M059J (cell line): ENCODE measurements at regions not wholly inside any gene's neighbourhood (a gene's known extent, or its start where the extent isn't known, plus 50 kb on each side); places are given as distances from the start of the nearest gene placed in this dataset.
"Not testable (repeated sequence)": the region's sequence is repeated elsewhere in the genome, so short reads cannot be mapped to it uniquely, and the experiment has no call there.

Experiments
- DNase-seq: peaks from one replicate; pipeline ENCODE4 v3.0.0-alpha.2; 2012; ENCODE audit warnings: low read depth

DNA sequence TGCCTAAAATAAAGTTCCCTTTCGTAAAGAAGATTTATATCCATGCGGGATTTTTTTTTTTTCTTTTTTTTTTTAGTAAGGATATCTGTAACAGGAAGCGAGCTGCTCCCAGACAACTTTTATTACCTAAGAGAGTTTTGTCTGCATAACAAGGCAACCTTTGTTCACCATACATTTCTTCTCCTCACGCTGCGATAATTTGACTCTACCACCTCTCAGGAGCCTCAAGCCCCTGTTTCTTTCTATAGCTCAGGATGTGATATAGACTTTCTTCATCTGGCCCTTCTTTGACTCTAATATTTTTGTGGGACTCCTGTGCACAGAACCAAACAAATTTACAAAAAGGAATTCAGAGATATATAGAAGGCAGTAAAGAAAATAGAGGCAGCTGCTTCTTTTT, 1053.7 kb upstream of the SPRY2 start:
- DNase-seq, result no peak

GRCh38 chr13:81393721-81394120, 1052.8 kb upstream of the SPRY2 start:
- no peak for DNase-seq

DNA sequence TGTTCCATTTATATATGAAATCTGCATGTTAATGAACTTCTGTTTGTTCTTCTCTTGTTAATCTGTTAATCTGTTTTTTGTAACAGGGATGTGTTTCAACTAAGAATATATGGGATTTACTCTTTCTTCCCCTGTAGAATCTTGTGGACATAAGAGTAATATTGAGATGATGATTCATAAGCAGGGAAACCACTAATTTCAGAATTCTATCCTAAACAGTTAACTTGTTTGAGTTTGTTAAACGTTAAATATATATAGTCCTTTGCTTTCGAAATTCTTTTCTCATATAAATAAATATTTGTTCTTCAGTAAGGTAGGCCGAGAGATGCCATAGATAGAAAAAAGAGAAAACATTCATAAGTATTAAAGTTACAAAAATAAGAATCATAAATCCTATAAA, 1052.2 kb upstream of the SPRY2 start:
- DNase-seq, result no peak

- no peak for DNase-seq
These were observed 1047.5 kb upstream of the SPRY2 start for GRCh38 chr13:81388400-81388799.

DNA sequence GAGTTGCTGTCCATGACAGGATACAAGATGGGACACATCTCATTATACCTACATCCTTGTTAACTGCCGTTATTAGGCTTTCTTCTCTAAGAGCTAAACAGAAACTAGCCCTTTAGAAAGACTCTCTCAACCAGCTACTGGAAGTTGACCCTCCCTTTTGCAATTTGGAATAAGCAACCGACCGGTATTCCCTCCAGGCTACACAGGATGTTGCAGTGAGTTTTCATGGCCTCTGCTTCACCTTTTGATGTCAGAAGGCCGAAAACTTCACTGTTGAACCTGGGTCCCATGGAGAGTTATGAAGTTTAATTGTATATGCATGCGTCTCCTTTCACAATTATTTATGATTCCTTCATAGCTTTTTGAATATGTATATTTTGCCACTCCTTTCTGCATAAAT, 1042.5 kb upstream of the SPRY2 start:
- no peak for DNase-seq

- no peak for DNase-seq
These were observed 1041.3 kb upstream of the SPRY2 start for GRCh38 chr13:81382246-81382645.

DNA sequence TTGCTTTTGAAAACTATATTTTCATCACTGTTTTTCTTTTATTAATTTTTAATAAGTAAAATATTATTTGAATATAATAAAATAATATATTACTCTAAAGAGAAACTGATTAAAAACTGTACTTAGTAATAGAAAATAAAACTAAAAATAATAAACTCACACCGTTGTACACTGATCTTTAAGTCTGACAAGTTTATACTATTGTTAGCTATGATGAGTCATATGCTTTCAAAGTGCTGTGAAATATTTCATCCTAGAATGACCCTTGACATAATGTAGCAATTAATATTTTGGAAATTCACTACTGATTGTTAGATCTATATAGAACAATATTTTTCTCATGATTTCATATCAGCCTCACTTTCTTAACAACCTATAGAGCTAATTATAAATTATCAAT, 1040.6 kb upstream of the SPRY2 start:
- DNase-seq, result no peak

- no peak for DNase-seq
These were observed 1038.3 kb upstream of the SPRY2 start for GRCh38 chr13:81379183-81379582.

DNA sequence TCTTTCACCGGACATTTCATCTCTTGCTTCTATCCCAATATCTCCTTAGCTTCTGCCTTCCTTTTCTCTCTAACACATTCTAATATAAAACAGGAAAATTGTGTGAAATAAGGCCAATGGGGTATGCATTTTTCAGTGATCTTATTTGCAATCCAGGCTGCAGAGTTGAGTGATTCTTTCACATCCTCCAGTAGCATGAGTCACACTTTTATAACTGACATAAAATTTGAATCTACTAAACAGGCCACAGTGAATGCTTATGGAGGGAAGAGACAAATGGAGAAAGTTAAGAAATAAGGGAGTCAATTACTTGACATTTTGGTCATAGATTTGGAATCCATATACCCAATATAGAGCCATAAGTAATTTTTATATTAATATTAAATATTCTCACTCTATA, 1037.0 kb upstream of the SPRY2 start:
- no peak for DNase-seq

GRCh38 chr13:81375709-81376108, 1034.8 kb upstream of the SPRY2 start:
- DNase-seq, result no peak

GRCh38 chr13:81362711-81363110, 1021.8 kb upstream of the SPRY2 start:
- DNase-seq, result not testable (repeated sequence)

- no peak for DNase-seq
These were observed 1009.1 kb upstream of the SPRY2 start for GRCh38 chr13:81350056-81350455.

DNA sequence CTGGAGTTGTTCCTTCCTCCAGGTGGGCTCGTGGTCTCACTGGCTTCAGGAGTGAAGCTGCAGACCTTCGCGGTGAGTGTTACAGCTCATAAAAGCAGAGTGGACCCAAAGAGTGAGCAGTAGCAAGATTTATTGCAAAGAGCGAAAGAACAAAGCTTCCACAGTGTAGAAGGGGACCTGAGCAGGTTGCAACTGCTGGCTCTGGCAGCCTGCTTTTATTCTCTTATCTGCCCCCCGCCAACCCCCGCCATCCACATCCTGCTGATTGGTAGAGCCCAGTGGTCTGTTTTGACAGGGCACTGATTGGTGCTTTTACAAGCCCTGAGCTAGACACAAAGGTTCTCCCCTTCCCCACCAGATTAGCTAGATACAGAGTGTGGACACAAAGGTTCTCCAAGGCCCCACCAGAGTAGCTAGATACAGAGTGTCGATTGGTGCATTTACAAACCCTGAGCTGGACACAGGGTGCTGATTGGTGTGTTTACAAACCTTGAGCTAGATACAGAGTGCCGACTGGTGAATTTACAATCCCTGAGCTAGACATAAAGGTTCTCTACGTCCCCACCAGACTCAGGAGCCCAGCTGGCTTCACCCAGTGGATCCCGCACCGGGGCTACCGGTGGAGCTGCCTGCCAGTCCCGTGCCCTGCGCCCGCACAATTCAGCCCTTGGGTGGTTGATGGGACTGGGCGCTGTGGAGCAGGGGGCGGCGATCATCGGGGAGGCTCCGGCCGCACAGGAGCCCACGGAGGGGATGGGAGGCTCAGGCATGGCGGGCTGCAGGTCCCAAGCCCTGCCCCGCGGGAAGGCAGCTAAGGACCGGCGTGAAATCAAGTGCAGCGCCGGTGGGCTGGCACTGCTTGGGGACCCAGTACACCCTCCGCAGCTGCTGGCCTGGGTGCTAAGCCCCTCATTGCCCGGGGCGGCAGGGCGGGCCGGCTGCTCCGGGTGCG, 999.5 kb upstream of the SPRY2 start:
- DNase-seq, result not testable (repeated sequence)

DNA sequence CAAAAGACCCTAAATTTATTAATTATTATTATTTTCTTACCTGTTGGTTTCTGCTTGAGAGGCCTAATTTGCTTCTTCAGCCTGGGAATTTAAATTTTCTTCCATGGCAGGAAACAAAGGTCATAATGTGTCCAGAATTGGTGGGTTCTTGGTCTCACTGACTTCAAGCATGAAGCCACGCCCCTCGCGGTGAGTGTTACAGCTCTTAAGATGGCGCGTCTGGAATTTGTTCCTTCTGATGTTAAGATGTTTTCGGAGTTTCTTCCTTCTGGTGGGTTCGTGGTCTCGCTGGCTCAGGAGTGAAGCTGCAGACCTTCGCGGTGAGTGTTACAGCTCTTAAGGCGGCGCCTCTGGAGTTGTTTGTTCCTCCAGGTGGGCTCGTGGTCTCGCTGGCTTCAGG, 998.7 kb upstream of the SPRY2 start:
- not testable (repeated sequence) for DNase-seq

- no peak for DNase-seq
These were observed 993.6 kb upstream of the SPRY2 start for GRCh38 chr13:81334481-81334880.

DNA sequence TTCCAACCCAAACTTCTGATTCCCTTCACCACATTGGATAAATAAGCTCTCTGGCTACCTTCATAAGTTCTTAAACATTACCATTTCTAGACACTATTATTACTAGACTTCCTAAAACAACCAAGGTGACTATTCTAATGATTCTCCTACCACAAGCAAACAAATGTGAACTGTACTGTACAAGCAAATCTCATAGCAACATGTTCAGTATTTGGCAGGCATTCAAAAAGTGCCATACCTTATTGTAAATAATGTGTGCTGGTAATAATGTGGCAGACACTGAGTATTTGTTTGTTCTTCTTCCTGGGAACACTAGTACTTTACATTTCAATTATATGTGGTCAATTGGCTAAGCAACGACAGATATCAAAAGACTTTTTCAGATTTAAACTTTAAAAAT, 986.0 kb upstream of the SPRY2 start:
- no peak for DNase-seq

- DNase-seq, result no peak
These were observed 979.6 kb upstream of the SPRY2 start for GRCh38 chr13:81320516-81320915.

DNA sequence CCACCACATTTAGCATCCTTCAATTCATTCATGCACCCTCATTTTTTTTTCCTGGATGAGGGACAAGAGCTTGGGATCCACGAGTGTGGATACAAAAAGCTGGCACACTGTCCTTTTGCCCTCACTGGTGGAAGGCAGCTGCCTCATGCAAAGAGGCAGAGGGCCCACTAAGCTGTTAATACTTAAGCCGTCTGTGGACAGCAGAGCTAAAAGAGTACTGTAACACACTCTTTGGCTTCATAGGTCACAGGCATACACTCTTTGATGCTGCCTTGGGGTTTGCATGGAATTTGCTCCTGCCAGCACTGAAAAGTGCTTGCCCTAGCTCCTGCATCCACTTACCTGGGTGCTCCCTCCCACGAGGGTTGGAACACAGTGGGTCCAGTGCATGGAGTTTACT, 978.4 kb upstream of the SPRY2 start:
- no peak for DNase-seq

DNA sequence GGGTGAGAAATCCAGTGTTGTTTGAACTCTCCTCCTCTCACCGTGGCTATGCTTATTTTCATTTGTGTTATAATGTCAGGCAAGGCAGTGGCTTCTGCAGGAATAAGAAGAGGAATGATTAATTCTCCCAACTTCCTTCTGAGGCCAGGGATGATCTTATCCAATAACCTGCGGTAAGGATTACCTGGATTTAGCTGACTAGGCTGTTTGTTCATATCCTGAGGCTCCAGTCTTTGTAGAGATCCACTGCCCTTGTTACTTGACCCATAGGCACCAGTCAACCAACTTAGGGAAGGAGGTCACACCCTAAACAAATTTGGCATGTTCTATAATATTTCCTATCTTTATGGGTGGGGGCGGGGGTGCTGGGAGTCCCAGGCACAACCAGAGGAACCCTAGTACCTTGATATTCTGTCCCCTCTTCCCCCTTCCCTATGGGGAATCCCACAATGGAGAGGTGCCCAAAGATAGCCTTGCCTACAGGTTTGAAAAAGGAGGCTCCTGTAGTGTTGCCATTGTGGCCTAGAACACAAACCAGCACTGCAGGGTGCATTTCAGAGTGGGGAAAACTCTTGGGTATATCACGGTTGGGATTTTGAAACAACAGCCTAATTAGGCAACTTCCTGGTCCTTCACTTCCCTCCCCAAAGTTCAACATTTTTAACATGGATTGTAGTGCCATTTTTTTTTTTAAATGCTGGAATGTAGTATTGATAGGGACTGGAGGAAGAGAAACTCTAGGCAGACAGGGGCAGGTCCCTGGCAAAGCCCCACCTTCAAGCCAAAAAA, 977.5 kb upstream of the SPRY2 start:
- no peak for DNase-seq

GRCh38 chr13:81314461-81314860, 973.5 kb upstream of the SPRY2 start:
- no peak for DNase-seq

GRCh38 chr13:81305928-81306327, 965.0 kb upstream of the SPRY2 start:
- no peak for DNase-seq

- DNase-seq, result no peak
These were observed 963.3 kb upstream of the SPRY2 start for GRCh38 chr13:81304121-81304659.

DNA sequence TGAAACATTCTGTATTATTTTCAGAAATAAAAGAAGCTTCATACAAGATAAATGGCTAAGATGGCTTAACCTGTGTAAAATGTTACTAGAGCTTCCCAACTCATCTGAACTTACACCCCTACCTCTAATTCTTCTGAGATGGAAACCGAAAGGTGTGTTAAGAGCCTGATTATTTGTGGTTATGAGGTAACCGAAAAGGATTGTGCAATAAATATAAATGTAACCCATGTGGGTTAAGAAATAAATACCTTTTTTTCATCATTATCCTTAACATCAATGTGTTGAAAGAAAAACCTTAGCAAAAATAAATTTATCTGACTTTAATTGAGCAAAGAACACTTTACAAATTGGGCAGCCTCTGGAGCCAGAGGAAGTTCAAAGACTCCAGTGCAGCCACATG, 961.8 kb upstream of the SPRY2 start:
- no peak for DNase-seq
